Neural cell (in vitro differentiated cells): ENCODE measurements at regions not wholly inside any gene's neighbourhood (a gene's known extent, or its start where the extent isn't known, plus 50 kb on each side); places are given as distances from the start of the nearest gene placed in this dataset.

Experiments used
- H2AFZ ChIP-seq: fragments of 200-600, 300-800 bp; sonication (generic), shearing (Covaris generic); 2 replicates; pipeline ENCODE4 v1.6.0; 2014; ENCODE audit warnings: low read depth, mild to moderate bottlenecking, antibody characterized with exemption, low read length, moderate library complexity
- H3F3A ChIP-seq: fragments of 200-600 bp; shearing (Covaris generic); 2 replicates; pipeline ENCODE4 v1.6.1; 2016; ENCODE audit warnings: mild to moderate bottlenecking, moderate library complexity, mixed read lengths, antibody characterized with exemption, low read length; ENCODE audit not compliant: insufficient read depth, poor library complexity, severe bottlenecking
- H3K27ac ChIP-seq: fragments of 200-600, 300-800 bp; sonication (generic), shearing (Covaris generic); 2 replicates; pipeline ENCODE4 v1.5.1; 2014; ENCODE audit warnings: mild to moderate bottlenecking, low read length, moderate library complexity
- H3K27me3 ChIP-seq: fragments of 300-800, 200-600 bp; sonication (generic), shearing (Covaris generic); 2 replicates; pipeline ENCODE4 v1.6.0; 2014; ENCODE audit warnings: mild to moderate bottlenecking, low read depth, low read length, moderate library complexity; ENCODE audit not compliant: insufficient read depth
- H3K36me3 ChIP-seq: fragments of 300-800, 200-600 bp; sonication (generic), shearing (Covaris generic); 2 replicates; pipeline ENCODE4 v1.5.1; 2014; ENCODE audit warnings: mild to moderate bottlenecking, antibody characterized with exemption, low read length, moderate library complexity; ENCODE audit not compliant: insufficient read depth
- H3K4me2 ChIP-seq: fragments of 300-800, 200-600 bp; sonication (generic), shearing (Covaris generic); 2 replicates; pipeline ENCODE4 v1.6.0; 2014; ENCODE audit warnings: mild to moderate bottlenecking, low read length
- H3K4me3 ChIP-seq: fragments of 300-800, 200-600 bp; sonication (generic), shearing (Covaris generic); 2 replicates; pipeline ENCODE4 v1.5.1; 2014; ENCODE audit warnings: mild to moderate bottlenecking, low read length, moderate library complexity
- H3K79me2 ChIP-seq: fragments of 200-600 bp; shearing (Covaris generic); replicated peaks from 2 replicates; pipeline ENCODE4 v1.6.0; 2014; ENCODE audit warnings: mild to moderate bottlenecking, low read length, moderate library complexity; ENCODE audit not compliant: insufficient read depth
- H3K9ac ChIP-seq: fragments of 300-800, 200-600 bp; sonication (generic), shearing (Covaris generic); 2 replicates; pipeline ENCODE4 v1.6.1; 2016; ENCODE audit warnings: mild to moderate bottlenecking, low read length, mixed read lengths
- H3K9me2 ChIP-seq: fragments of 200-600 bp; shearing (Covaris generic); 2 replicates; pipeline ENCODE4 v1.6.1; 2016; ENCODE audit warnings: mild to moderate bottlenecking, low read length, mixed read lengths; ENCODE audit not compliant: insufficient read depth
- H3K9me3 ChIP-seq: fragments of 200-600, 300-800 bp; sonication (generic), shearing (Covaris generic); 2 replicates; pipeline ENCODE4 v1.6.1; 2016; ENCODE audit warnings: mild to moderate bottlenecking, mixed run types, low read length, moderate library complexity, mixed read lengths
- H4K20me1 ChIP-seq: fragments of 200-600 bp; shearing (Covaris generic); 2 replicates; pipeline ENCODE4 v1.6.1; 2016; ENCODE audit warnings: mild to moderate bottlenecking, mixed run types; ENCODE audit not compliant: insufficient read depth
- EP300 ChIP-seq: fragments of 450-650 bp; conservative IDR thresholded peaks from 2 replicates; pipeline ENCODE4 v1.6.1; 2014; ENCODE audit warnings: antibody characterized with exemption, mild to moderate bottlenecking, moderate library complexity; ENCODE audit not compliant: poor library complexity, severe bottlenecking
- EZH2 ChIP-seq: fragments of 200-600, 300-800 bp; shearing (Covaris generic), sonication (generic); IDR thresholded peaks from 2 replicates; pipeline ENCODE4 v1.6.1; 2014; ENCODE audit warnings: antibody characterized with exemption, low read length, borderline replicate concordance, mild to moderate bottlenecking; ENCODE audit not compliant: insufficient read depth, poor library complexity, severe bottlenecking
- MXI1 ChIP-seq: fragments of 450-650 bp; conservative IDR thresholded peaks from 2 replicates; pipeline ENCODE4 v1.6.1; 2014; ENCODE audit warnings: antibody characterized with exemption, mild to moderate bottlenecking; ENCODE audit not compliant: poor library complexity, severe bottlenecking
- POLR2AphosphoS5 ChIP-seq: IDR thresholded peaks from 2 replicates; pipeline ENCODE4 v1.6.1; 2012
- RAD21 ChIP-seq: fragments of 450-650 bp; conservative IDR thresholded peaks from 2 replicates; pipeline ENCODE4 v1.6.1; 2014; ENCODE audit warnings: antibody characterized with exemption, mild to moderate bottlenecking, moderate library complexity
- SMC3 ChIP-seq: fragments of 450-650 bp; conservative IDR thresholded peaks from 2 replicates; pipeline ENCODE4 v1.6.1; 2014; ENCODE audit warnings: antibody characterized with exemption, mild to moderate bottlenecking, moderate library complexity; ENCODE audit not compliant: poor library complexity
- TAF1 ChIP-seq: IDR thresholded peaks from 2 replicates; pipeline ENCODE4 v1.6.1; 2012; ENCODE audit warnings: low read depth
- TF ChIP-seq, protein P1 (sequence below): fragments of 450-650 bp; IDR thresholded peaks from 2 replicates; pipeline ENCODE4 v1.5.1; 2014; ENCODE audit warnings: antibody characterized with exemption, mild to moderate bottlenecking, moderate library complexity; ENCODE audit not compliant: poor library complexity, severe bottlenecking
- TF ChIP-seq, protein P2 (sequence below): IDR thresholded peaks from 2 replicates; pipeline ENCODE4 v1.6.1; 2012; ENCODE audit warnings: borderline replicate concordance

DNA sequence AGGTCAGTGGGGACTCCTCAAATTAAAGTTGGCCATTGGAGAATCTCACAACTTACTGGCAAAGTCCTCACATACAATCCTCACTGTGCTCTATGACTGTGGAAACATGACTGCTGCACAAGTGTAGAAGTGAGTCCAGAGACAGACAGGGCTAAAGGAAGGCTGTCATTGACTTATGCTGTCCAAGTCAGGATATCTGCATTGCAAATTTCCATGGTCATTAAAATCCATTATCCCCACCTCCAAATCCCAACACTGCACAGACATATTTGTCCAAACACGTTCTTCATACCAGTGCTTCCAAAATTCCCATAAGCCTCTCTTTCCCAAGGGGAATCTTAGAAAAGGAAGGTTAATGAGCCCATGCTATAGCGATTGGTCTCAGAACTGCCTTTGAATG, 396.8 kb upstream of the ANKRD30A start:
- H3K79me2 ChIP-seq: no peaks in the 10 kb centered on the region
- no peak overlapping the region for H3K4me3 ChIP-seq
- no peak overlapping the region for H2AFZ ChIP-seq
- H3K36me3 ChIP-seq: no peaks in the 10 kb centered on the region
- no peaks in the 10 kb centered on the region for H3F3A ChIP-seq
- H3K27ac ChIP-seq: no peak overlapping the region
- H4K20me1 ChIP-seq: no peaks in the 10 kb centered on the region
- H3K27me3 ChIP-seq: no peaks in the 10 kb centered on the region
- no peak overlapping the region for H3K4me2 ChIP-seq
- no peaks in the 10 kb centered on the region for H3K9me2 ChIP-seq
- no peaks in the 10 kb centered on the region for H3K9me3 ChIP-seq
- no peak overlapping the region for H3K9ac ChIP-seq
- TF ChIP-seq, protein P1, sequence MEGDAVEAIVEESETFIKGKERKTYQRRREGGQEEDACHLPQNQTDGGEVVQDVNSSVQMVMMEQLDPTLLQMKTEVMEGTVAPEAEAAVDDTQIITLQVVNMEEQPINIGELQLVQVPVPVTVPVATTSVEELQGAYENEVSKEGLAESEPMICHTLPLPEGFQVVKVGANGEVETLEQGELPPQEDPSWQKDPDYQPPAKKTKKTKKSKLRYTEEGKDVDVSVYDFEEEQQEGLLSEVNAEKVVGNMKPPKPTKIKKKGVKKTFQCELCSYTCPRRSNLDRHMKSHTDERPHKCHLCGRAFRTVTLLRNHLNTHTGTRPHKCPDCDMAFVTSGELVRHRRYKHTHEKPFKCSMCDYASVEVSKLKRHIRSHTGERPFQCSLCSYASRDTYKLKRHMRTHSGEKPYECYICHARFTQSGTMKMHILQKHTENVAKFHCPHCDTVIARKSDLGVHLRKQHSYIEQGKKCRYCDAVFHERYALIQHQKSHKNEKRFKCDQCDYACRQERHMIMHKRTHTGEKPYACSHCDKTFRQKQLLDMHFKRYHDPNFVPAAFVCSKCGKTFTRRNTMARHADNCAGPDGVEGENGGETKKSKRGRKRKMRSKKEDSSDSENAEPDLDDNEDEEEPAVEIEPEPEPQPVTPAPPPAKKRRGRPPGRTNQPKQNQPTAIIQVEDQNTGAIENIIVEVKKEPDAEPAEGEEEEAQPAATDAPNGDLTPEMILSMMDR: no peak

DNA sequence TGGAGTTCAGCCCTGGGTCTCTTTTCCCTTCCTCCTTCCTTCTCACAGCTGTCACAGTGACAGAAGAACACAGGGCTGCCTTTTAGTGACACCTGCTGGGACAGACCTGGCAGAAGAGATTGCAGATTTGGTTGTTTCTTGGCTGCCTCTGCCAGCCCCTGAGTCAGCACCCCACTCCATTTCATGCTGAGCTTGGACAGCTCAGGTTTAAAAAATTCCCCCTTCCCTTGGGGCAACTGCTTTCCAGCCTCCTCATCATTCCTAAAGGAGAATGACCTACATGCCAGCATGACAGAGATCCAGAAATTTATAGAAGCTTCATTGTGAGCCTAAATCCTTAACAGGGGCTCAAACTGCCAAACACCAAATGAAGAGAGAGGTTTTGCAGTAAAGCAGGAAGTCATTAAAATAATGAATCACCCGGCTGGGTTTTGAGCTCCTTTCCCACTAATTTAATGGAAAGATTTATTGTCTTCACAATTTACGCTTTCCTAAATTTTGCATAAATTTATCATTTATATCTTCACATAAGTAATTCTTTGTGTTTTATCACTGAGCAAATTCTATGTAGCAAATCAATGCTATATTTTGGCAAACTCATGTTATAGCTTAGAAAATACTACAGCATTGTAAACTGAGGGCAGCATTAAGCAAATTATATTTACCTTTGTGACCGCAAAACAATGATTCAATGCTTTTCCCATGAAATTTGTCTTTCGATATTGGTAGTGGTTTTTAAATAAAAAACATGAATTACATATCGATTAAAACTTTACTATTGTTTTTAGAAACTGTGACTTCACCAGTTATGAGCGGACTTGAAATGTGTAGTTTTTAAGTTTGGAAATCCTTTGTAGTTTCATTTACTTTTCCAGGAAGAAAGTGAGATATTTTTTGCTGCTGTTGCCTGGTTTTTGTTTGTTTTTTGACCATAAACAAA, 399.5 kb upstream of the ANKRD30A start:
- no peaks in the 10 kb centered on the region for H3K79me2 ChIP-seq
- no peaks in the 10 kb centered on the region for H3K9me2 ChIP-seq
- H3K27ac ChIP-seq: no peak overlapping the region
- H3K9ac ChIP-seq: no peak overlapping the region
- no peaks in the 10 kb centered on the region for H3K36me3 ChIP-seq
- no peaks in the 10 kb centered on the region for H4K20me1 ChIP-seq
- H2AFZ ChIP-seq: no peak overlapping the region
- H3K9me3 ChIP-seq: no peaks in the 10 kb centered on the region
- no peaks in the 10 kb centered on the region for H3K27me3 ChIP-seq
- no peak for TF ChIP-seq POLR2AphosphoS5
- TF ChIP-seq, protein P2, sequence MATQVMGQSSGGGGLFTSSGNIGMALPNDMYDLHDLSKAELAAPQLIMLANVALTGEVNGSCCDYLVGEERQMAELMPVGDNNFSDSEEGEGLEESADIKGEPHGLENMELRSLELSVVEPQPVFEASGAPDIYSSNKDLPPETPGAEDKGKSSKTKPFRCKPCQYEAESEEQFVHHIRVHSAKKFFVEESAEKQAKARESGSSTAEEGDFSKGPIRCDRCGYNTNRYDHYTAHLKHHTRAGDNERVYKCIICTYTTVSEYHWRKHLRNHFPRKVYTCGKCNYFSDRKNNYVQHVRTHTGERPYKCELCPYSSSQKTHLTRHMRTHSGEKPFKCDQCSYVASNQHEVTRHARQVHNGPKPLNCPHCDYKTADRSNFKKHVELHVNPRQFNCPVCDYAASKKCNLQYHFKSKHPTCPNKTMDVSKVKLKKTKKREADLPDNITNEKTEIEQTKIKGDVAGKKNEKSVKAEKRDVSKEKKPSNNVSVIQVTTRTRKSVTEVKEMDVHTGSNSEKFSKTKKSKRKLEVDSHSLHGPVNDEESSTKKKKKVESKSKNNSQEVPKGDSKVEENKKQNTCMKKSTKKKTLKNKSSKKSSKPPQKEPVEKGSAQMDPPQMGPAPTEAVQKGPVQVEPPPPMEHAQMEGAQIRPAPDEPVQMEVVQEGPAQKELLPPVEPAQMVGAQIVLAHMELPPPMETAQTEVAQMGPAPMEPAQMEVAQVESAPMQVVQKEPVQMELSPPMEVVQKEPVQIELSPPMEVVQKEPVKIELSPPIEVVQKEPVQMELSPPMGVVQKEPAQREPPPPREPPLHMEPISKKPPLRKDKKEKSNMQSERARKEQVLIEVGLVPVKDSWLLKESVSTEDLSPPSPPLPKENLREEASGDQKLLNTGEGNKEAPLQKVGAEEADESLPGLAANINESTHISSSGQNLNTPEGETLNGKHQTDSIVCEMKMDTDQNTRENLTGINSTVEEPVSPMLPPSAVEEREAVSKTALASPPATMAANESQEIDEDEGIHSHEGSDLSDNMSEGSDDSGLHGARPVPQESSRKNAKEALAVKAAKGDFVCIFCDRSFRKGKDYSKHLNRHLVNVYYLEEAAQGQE: no peak
- TF ChIP-seq EZH2: no peak
- TF ChIP-seq SMC3: peak; percentile 89
- no peak for TF ChIP-seq MXI1
- TF ChIP-seq, protein P1: peak; percentile 74
- peak; percentile 83 for TF ChIP-seq RAD21
- no peak for TF ChIP-seq TAF1
- no peak for TF ChIP-seq EP300
- H3K4me2 ChIP-seq: no peak overlapping the region
- no peaks in the 10 kb centered on the region for H3F3A ChIP-seq
- H3K4me3 ChIP-seq: no peak overlapping the region
